Skin epidermis (tissue), 12 donors: ENCODE measurements at regions not wholly inside any gene's neighbourhood (a gene's known extent, or its start where the extent isn't known, plus 50 kb on each side); places are given as distances from the start of the nearest gene placed in this dataset.
A peak's percentile ranks its signal among the peaks of the same experiment; 100 is the strongest.
"Not testable (repeated sequence)": the region's sequence is repeated elsewhere in the genome, so short reads cannot be mapped to it uniquely, and the experiment has no call there.

ENCODE experiments used
- H3K27ac ChIP-seq, 21 experiments: fragments of 200-600 bp; sonication (generic) in 11 of 21; one replicate each; pipeline ENCODE4 v1.5.0; 2020; ENCODE audit warnings: mild to moderate bottlenecking in 3 of 21, inconsistent platforms in 2 of 21, moderate library complexity in 2 of 21
- H3K4me3 ChIP-seq, 7 experiments: fragments of 200-600 bp; sonication (generic) in 2 of 7; one replicate each; pipeline ENCODE4 v1.5.0; 2020; ENCODE audit warnings: inconsistent platforms in 2 of 7, mild to moderate bottlenecking in 2 of 7, moderate library complexity in 1 of 7

GRCh38 chr17:54172096-54172984 is 349.6 kb downstream of the KIF2B start:
- no peak overlapping the region for H3K4me3 ChIP-seq

GRCh38 chr17:54172985-54173316 is 350.2 kb downstream of the KIF2B start:
- Histone ChIP-seq H3K27ac (no peak overlapping the region), H3K4me3 (no peak overlapping the region)

More at GRCh38 chr17:54172096-54172984, 349.6 kb downstream of the KIF2B start:
- H3K27ac ChIP-seq: no peak overlapping the region

- H3K27ac ChIP-seq: no peak overlapping the region
- no peak overlapping the region for H3K4me3 ChIP-seq
Measured at GRCh38 chr17:54177606-54178308, 355.0 kb downstream of the KIF2B start.

- Histone ChIP-seq H3K27ac (no peak overlapping the region), H3K4me3 (no peak overlapping the region)
Measured at GRCh38 chr17:54180950-54181349, 358.2 kb downstream of the KIF2B start.

GRCh38 chr17:54191261-54191660 is 368.5 kb downstream of the KIF2B start:
- Histone ChIP-seq H3K4me3 (no peak overlapping the region), H3K27ac (no peak overlapping the region)

GRCh38 chr17:54194268-54194667 is 371.5 kb downstream of the KIF2B start:
- H3K4me3 ChIP-seq: no peak overlapping the region
- H3K27ac ChIP-seq: no peak overlapping the region

- Histone ChIP-seq H3K4me3 (no peak overlapping the region), H3K27ac (no peak overlapping the region)
Measured at GRCh38 chr17:54196751-54197150, 374.0 kb downstream of the KIF2B start.

GRCh38 chr17:54201380-54201779 is 378.7 kb downstream of the KIF2B start:
- H3K4me3 ChIP-seq: not testable (repeated sequence)

GRCh38 chr17:54220829-54221228 is 398.1 kb downstream of the KIF2B start:
- Histone ChIP-seq H3K27ac (no peak overlapping the region), H3K4me3 (no peak overlapping the region)

More at GRCh38 chr17:54201380-54201779, 378.7 kb downstream of the KIF2B start:
- H3K27ac ChIP-seq: not testable (repeated sequence)

- Histone ChIP-seq H3K4me3 (no peak overlapping the region), H3K27ac (no peak overlapping the region)
Measured at GRCh38 chr17:54221499-54221898, 398.8 kb downstream of the KIF2B start.

GRCh38 chr17:54235571-54235970 is 412.8 kb downstream of the KIF2B start:
- Histone ChIP-seq H3K27ac (no peak overlapping the region), H3K4me3 (no peak overlapping the region)

GRCh38 chr17:54237911-54238515 is 415.3 kb downstream of the KIF2B start:
- Histone ChIP-seq H3K27ac (no peak overlapping the region), H3K4me3 (no peak overlapping the region)

GRCh38 chr17:54239291-54239690 is 416.6 kb downstream of the KIF2B start:
- Histone ChIP-seq H3K4me3 (no peak overlapping the region), H3K27ac (no peak overlapping the region)

GRCh38 chr17:54255696-54256095 is 433.0 kb downstream of the KIF2B start:
- no peak overlapping the region for H3K27ac ChIP-seq
- H3K4me3 ChIP-seq: no peak overlapping the region

GRCh38 chr17:54256401-54256929 is 433.7 kb downstream of the KIF2B start:
- Histone ChIP-seq H3K27ac (no peak overlapping the region), H3K4me3 (no peak overlapping the region)

GRCh38 chr17:54257440-54257839 is 434.7 kb downstream of the KIF2B start:
- H3K4me3 ChIP-seq: no peak overlapping the region
- H3K27ac ChIP-seq: no peak overlapping the region

GRCh38 chr17:54259476-54259875 is 436.7 kb downstream of the KIF2B start:
- no peak overlapping the region for H3K27ac ChIP-seq
- no peak overlapping the region for H3K4me3 ChIP-seq

- no peak overlapping the region for H3K4me3 ChIP-seq
- H3K27ac ChIP-seq: no peak overlapping the region
Measured at GRCh38 chr17:54261465-54261864, 438.7 kb downstream of the KIF2B start.

- H3K27ac ChIP-seq: peak overlapping the region in 3 of 21 experiments; percentile 55 to 68 (median 61)
Measured at GRCh38 chr17:54269881-54270280, 447.2 kb downstream of the KIF2B start.

GRCh38 chr17:54270499-54270898 is 447.8 kb downstream of the KIF2B start:
- Histone ChIP-seq H3K27ac (peak overlapping the region in 3 of 21 experiments; percentile 2 to 25 (median 8)), H3K4me3 (no peak overlapping the region)

More at GRCh38 chr17:54269881-54270280, 447.2 kb downstream of the KIF2B start:
- H3K4me3 ChIP-seq: no peak overlapping the region
